Endothelial cell of umbilical vein (primary cell): ENCODE measurements at regions not wholly inside any gene's neighbourhood (a gene's known extent, or its start where the extent isn't known, plus 50 kb on each side); places are given as distances from the start of the nearest gene placed in this dataset.

Experiments used
- BruUV-seq: library from RNA; stranded (reverse); fragments of 400-500 nt; replicated peaks from 2 replicates; lab custom pipeline; 2021; lab: Mats Ljungman, UMichigan
- CTCF ChIA-PET: fragments of 300-600, 350-600 bp; sonication (Branson Sonifier 250); formaldehyde crosslinking; loops from one replicate; lab custom pipeline; 2021; ENCODE audit warnings: antibody characterized with exemption, inconsistent platforms; lab: Charles Lee
- POLR2A ChIA-PET: fragments of 300-600, 350-600 bp; sonication (Branson Sonifier 250); formaldehyde crosslinking; loops from one replicate; lab custom pipeline; 2021; ENCODE audit warnings: antibody characterized with exemption, inconsistent platforms; lab: Charles Lee
- DNase-seq: peaks from one replicate; pipeline ENCODE4 v3.0.0-alpha.2; 2011; ENCODE audit warnings: low read depth, low spot score
- FAIRE-seq: peaks from 2 replicates; lab custom pipeline; 2011; peaks lifted over from hg19 to GRCh38; lab: Jason Lieb, UNC
- H2AFZ ChIP-seq: 2 replicates; pipeline ENCODE4 v1.6.0; 2012; ENCODE audit warnings: low read depth, low read length, control low read depth, inconsistent platforms
- H3K27ac ChIP-seq: 2 replicates; pipeline ENCODE4 v1.5.1; 2011; ENCODE audit warnings: low read depth, mild to moderate bottlenecking, control low read depth, low read length, moderate library complexity; ENCODE audit not compliant: insufficient read depth
- H3K27me3 ChIP-seq, 2 experiments: 2 replicates each; pipeline versions ENCODE4 v1.6.0 to v1.6.1; 2011; ENCODE audit warnings: low read length in 2 of 2, mixed read lengths in 1 of 2; ENCODE audit not compliant: control insufficient read depth in 2 of 2, insufficient read depth in 2 of 2
- H3K36me3 ChIP-seq, 2 experiments: 2 replicates in 1 of 2; 3 replicates in 1 of 2; pipeline ENCODE4 v1.5.1; 2011; ENCODE audit warnings: low read length in 2 of 2, mild to moderate bottlenecking in 1 of 2, moderate library complexity in 1 of 2; ENCODE audit not compliant: control insufficient read depth in 2 of 2, insufficient read depth in 2 of 2; ENCODE audit errors: extremely low read depth in 1 of 2
- H3K4me1 ChIP-seq: 3 replicates; pipeline ENCODE4 v1.5.1; 2011; ENCODE audit warnings: mild to moderate bottlenecking, low read length; ENCODE audit not compliant: control insufficient read depth, insufficient read depth; ENCODE audit errors: extremely low read depth
- H3K4me2 ChIP-seq: 2 replicates; pipeline ENCODE4 v1.6.1; 2011; ENCODE audit warnings: low read length, control low read depth, mixed read lengths; ENCODE audit not compliant: insufficient read depth
- H3K4me3 ChIP-seq, 3 experiments: fragments of 200-600 bp in 1 of 3; sonication (generic), shearing (Covaris generic) in 1 of 3; replicated peaks in 1 of 3; 2 replicates each; pipeline ENCODE4 v1.5.1; 2011 to 2016; ENCODE audit warnings: control low read depth in 3 of 3, low read length in 3 of 3, mild to moderate bottlenecking in 2 of 3, inconsistent platforms in 1 of 3, low read depth in 1 of 3, moderate library complexity in 1 of 3; ENCODE audit not compliant: insufficient read depth in 1 of 3
- H3K79me2 ChIP-seq: 2 replicates; pipeline ENCODE4 v1.6.0; 2012; ENCODE audit warnings: low read length, inconsistent platforms; ENCODE audit not compliant: control insufficient read depth, insufficient read depth
- H3K9ac ChIP-seq: replicated peaks from 2 replicates; pipeline ENCODE3; 2011; ENCODE audit warnings: low read length, control low read depth; ENCODE audit not compliant: insufficient read depth; ENCODE audit errors: extremely low read depth
- H3K9me1 ChIP-seq: replicated peaks from 3 replicates; pipeline ENCODE4 v1.6.0; 2011; ENCODE audit warnings: mild to moderate bottlenecking, low read length; ENCODE audit not compliant: control insufficient read depth, insufficient read depth; ENCODE audit errors: extremely low read depth
- H3K9me3 ChIP-seq: replicated peaks from 2 replicates; pipeline ENCODE4 v1.5.1; 2012; ENCODE audit warnings: low read length, inconsistent platforms; ENCODE audit not compliant: control insufficient read depth, insufficient read depth
- H4K20me1 ChIP-seq: replicated peaks from 2 replicates; pipeline ENCODE3; 2011; ENCODE audit warnings: mild to moderate bottlenecking, low read length; ENCODE audit not compliant: control insufficient read depth, insufficient read depth; ENCODE audit errors: extremely low read depth
- EZH2 ChIP-seq: IDR thresholded peaks from 2 replicates; pipeline ENCODE4 v1.6.1; 2012; ENCODE audit warnings: borderline replicate concordance, low read depth, mild to moderate bottlenecking, moderate library complexity, low read length, inconsistent platforms; ENCODE audit not compliant: severe bottlenecking
- FOS ChIP-seq: IDR thresholded peaks from 2 replicates; pipeline ENCODE4 v1.6.1; 2011; ENCODE audit warnings: mild to moderate bottlenecking, low read length, moderate library complexity, borderline replicate concordance; ENCODE audit not compliant: insufficient read depth
- GATA2 ChIP-seq: IDR thresholded peaks from 2 replicates; pipeline ENCODE4 v1.7.0; 2011; ENCODE audit warnings: low read depth, mild to moderate bottlenecking, moderate library complexity, mixed read lengths, low read length; ENCODE audit not compliant: insufficient read length, insufficient read depth
- JUN ChIP-seq: IDR thresholded peaks from 2 replicates; pipeline ENCODE4 v1.6.1; 2011; ENCODE audit warnings: borderline replicate concordance, low read depth; ENCODE audit not compliant: insufficient read length, insufficient read depth
- MYC ChIP-seq: IDR thresholded peaks from one replicate; pipeline ENCODE4 v1.6.1; 2011; ENCODE audit warnings: mild to moderate bottlenecking, low read depth, low read length
- POLR2A ChIP-seq: IDR thresholded peaks from 2 replicates; pipeline ENCODE4 v1.6.1; 2012; ENCODE audit warnings: low read depth, mild to moderate bottlenecking, control low read depth, low read length
- POLR2AphosphoS5 ChIP-seq: IDR thresholded peaks from 2 replicates; pipeline ENCODE4 v1.6.1; 2012; ENCODE audit warnings: low read depth, mild to moderate bottlenecking, control low read depth, low read length, moderate library complexity; ENCODE audit not compliant: insufficient read depth
- dilution Hi-C: fragments of 300-500 bp; cut with MboI; formaldehyde crosslinking; loops from one replicate; pipeline ENCODE4 v1.15.0; 2019; ENCODE audit warnings: low sequenced_read_pairs; ENCODE audit not compliant: extremely low pct_ligation_motif_present
- intact Hi-C: fragments of 100-400 bp; cut with micrococcal nuclease; formaldehyde crosslinking; loops from one replicate; pipeline ENCODE4 v1.10.0; 2022
- TF ChIP-seq, protein P1 (sequence below): IDR thresholded peaks from 2 replicates; pipeline ENCODE4 v1.6.1; 2011; ENCODE audit not compliant: insufficient read depth, insufficient read length
- TF ChIP-seq, protein P2 (sequence below), 2 donors: IDR thresholded peaks; 1 replicate in 1 of 2; 2 replicates in 1 of 2; pipeline ENCODE4 v1.5.1; 2011; ENCODE audit warnings: low read length in 2 of 2, mild to moderate bottlenecking in 2 of 2, moderate library complexity in 2 of 2, control low read depth in 1 of 2, inconsistent platforms in 1 of 2, low read depth in 1 of 2; ENCODE audit not compliant: insufficient read depth in 1 of 2; ENCODE audit errors: extremely low read depth in 1 of 2

DNA sequence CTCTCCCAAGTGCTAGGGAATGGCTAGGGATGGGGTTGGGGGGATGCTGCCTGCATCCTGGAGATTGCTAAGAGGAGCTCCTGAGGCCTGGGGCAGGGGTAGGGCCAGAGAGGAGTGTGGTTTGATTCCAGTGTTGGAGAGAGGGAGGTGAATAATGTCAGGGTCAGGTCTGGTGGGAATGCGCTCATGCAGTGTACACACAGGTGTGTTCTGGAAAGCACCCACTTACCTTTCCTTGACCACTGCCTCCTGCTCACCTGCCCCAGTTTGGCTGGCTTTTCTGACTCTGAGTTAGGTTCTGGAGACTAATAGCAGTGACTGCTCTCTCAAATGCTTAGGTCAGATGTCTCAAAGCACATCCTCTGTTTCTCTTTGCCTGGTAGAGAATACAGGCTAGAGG is 135.4 kb upstream of the BMPER start:
- no peak overlapping the region for H3K4me2 ChIP-seq
- intact Hi-C loops (loop anchor here (10.0 kb wide), 1 partner anchor 315 kb away; no protein-coding TSS in a partner anchor), dilution Hi-C loops (no loop called here)
- no peaks in the 10 kb centered on the region for H4K20me1 ChIP-seq
- no peak overlapping the region for H2AFZ ChIP-seq
- H3K27ac ChIP-seq = no peak overlapping the region
- H3K9me1 ChIP-seq = no peaks in the 10 kb centered on the region
- ChIA-PET CTCF (interaction anchor here (1.0 kb wide), 1 partner anchor 12 kb away, joined by 3 read pairs; no protein-coding TSS in a partner anchor), POLR2A (no interaction called here)
- H3K4me1 ChIP-seq = peaks cover 10% of the 10 kb centered on the region
- DNase-seq (no peak), FAIRE-seq (no peak)
- no peak overlapping the region for H3K9ac ChIP-seq
- H3K27me3 ChIP-seq = no peaks in the 10 kb centered on the region
- H3K79me2 ChIP-seq = no peaks in the 10 kb centered on the region
- no peak for TF ChIP-seq JUN
- no peak for TF ChIP-seq POLR2AphosphoS5
- no peak for TF ChIP-seq FOS
- TF ChIP-seq, protein P1, sequence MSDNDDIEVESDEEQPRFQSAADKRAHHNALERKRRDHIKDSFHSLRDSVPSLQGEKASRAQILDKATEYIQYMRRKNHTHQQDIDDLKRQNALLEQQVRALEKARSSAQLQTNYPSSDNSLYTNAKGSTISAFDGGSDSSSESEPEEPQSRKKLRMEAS = no peak
- TF ChIP-seq MYC = no peak
- TF ChIP-seq EZH2 = no peak
- no peak for TF ChIP-seq POLR2A
- no peak for TF ChIP-seq GATA2
- TF ChIP-seq, protein P2, sequence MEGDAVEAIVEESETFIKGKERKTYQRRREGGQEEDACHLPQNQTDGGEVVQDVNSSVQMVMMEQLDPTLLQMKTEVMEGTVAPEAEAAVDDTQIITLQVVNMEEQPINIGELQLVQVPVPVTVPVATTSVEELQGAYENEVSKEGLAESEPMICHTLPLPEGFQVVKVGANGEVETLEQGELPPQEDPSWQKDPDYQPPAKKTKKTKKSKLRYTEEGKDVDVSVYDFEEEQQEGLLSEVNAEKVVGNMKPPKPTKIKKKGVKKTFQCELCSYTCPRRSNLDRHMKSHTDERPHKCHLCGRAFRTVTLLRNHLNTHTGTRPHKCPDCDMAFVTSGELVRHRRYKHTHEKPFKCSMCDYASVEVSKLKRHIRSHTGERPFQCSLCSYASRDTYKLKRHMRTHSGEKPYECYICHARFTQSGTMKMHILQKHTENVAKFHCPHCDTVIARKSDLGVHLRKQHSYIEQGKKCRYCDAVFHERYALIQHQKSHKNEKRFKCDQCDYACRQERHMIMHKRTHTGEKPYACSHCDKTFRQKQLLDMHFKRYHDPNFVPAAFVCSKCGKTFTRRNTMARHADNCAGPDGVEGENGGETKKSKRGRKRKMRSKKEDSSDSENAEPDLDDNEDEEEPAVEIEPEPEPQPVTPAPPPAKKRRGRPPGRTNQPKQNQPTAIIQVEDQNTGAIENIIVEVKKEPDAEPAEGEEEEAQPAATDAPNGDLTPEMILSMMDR (IDR thresholded peaks at IDR 0.05; ENCODE audit: extremely low read depth in 1 of 2, insufficient read depth in 1 of 2, low read depth in 1 of 2, low read length in 2 of 2) = no peak
- no peaks in the 10 kb centered on the region for H3K36me3 ChIP-seq
- H3K9me3 ChIP-seq = no peaks in the 10 kb centered on the region
- no TSS peak for BruUV-seq
- H3K4me3 ChIP-seq = no peak overlapping the region
